ENCODE measurements at regions not wholly inside any gene's neighbourhood (a gene's known extent, or its start where the extent isn't known, plus 50 kb on each side); places are given as distances from the start of the nearest gene placed in this dataset.

DNA sequence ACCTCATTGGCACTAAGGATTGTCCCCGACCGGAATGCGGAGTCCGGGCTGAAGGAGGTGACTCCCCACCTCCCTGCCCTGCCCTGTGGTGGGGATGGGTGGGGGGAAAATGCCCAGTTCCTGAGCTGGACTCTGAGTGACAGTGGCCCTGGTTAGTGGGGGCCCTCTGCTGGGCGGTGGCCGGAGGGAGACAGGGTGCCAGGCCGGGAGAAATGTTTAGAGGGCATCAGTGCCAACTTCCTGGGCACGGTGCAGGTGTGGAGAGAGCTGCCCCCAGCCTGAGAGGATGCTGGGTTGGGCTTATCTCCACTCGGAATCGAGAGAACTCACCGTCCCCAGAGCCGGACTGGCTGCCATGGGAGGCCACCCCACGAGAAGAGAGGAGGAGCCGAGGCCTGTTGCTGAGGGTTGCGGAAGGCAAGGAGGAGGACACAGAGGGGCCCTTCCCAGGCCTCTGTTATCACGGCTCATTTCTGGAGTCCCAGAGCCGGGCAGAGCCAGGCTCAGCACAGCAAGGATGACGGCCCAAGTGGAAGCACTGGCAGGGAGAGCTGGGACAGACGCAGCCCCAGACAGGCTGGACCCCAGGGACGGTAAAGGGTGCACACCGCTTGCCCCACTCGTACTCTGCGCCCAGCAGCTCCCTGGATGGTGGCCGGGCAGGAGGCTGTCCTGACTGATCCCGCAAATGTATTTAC, 156.7 kb downstream of the KIF26A start:
- WGBS (ENCODE audit: insufficient coverage) = 87% methylated on average over 25 of the region's 25 CpGs
- Histone ChIP-seq H3K79me2 (ENCODE audit: control insufficient read depth, insufficient read depth, low read length) (no peaks in the 10 kb centered on the region), H3K4me1 (ENCODE audit: control insufficient read depth in 2 of 2, insufficient read depth in 2 of 2, low read length in 2 of 2) (no peaks in the 10 kb centered on the region), H3K27ac (ENCODE audit: low read length in 2 of 2) (no peak overlapping the region), H3K4me3 (ENCODE audit: control extremely low read depth in 1 of 5, extremely low read depth in 1 of 5, insufficient read depth in 1 of 5, low read depth in 2 of 5, low read length in 4 of 5) (no peak overlapping the region), H4K20me1 (ENCODE audit: control insufficient read depth, insufficient read depth, low read length, poor library complexity, severe bottlenecking) (no peaks in the 10 kb centered on the region), H3K27me3 (replicated peaks in 1 of 4; ENCODE audit: control extremely low read depth in 1 of 4, control insufficient read depth in 3 of 4, insufficient read depth in 4 of 4, low read length in 3 of 4) (peaks cover 0 to 6% (median 0%) of the 10 kb centered on the region in 4 experiments), H3K9ac (ENCODE audit: low read length) (no peak overlapping the region), H3K9me3 (ENCODE audit: control extremely low read depth in 1 of 3, control insufficient read depth in 2 of 3, insufficient read depth in 1 of 3, low read length in 2 of 3) (peaks cover 0 to 7% (median 0%) of the 10 kb centered on the region in 3 donors), H3K4me2 (replicated peaks; ENCODE audit: low read depth, low read length, poor library complexity, severe bottlenecking) (no peak overlapping the region), H2AFZ (ENCODE audit: insufficient read depth, low read depth, low read length, poor library complexity, severe bottlenecking) (no peak overlapping the region), H3K36me3 (replicated peaks in 1 of 2; ENCODE audit: control extremely low read depth in 1 of 2, control insufficient read depth in 1 of 2, extremely low read depth in 1 of 2, insufficient read depth in 2 of 2, low read length in 1 of 2) (no peaks in the 10 kb centered on the region)
- ChIA-PET POLR2A (no interaction called here), CTCF (no interaction called here)
- ATAC-seq (ENCODE audit: low read depth) (no peak), DNase-seq (no peak)
- Mint-ChIP-seq H3K4me3 (no peak overlapping the region), H3K4me1 (no peaks in the 10 kb centered on the region), H3K27ac (no peak overlapping the region), H3K27me3 (peaks cover 4% of the 10 kb centered on the region), H3K9me3 (ENCODE audit: insufficient read depth) (no peaks in the 10 kb centered on the region)
- TF ChIP-seq EZH2 (IDR thresholded peaks at IDR 0.05; ENCODE audit: borderline replicate concordance, insufficient read depth, low read depth, low read length, poor library complexity, severe bottlenecking) = no peak
- TF ChIP-seq CTCF (IDR thresholded peaks at IDR 0.05) = no peak
- intact Hi-C loops (cut with micrococcal nuclease) = no loop called here

DNA sequence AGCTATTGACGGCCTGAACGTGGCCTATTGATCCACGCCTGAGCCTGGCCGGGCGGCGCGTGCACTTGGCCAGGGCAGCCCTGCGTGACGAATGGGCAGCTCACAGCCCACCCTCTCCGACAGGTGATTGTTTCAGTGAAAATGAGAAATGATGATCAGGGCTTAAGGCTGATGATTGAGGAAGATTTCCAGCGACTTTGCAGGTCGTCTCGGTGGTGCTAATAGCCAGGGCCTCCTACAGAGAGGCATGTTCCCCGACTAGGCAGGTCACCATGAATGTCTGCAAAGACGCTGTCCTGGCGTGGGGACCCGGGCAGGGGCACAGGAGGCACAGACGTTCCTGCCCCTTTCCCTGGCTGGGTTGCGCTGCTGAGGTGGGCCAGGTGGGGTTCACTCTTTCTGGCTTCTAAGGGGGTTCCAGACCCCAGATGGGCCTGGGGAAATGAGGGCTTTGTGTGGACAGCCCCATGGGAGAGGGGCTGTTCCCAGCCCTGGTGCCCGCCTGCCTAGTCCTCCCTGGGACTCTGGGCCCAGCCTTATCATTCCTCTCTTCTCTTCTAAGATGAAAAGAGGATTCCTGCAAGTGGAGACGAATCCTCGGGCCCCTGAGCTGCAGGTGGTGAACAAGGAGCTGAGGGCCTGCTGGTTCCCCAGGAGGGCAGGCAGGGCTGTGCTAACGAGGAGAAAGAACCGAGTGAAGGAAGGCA, 157.4 kb downstream of the KIF26A start:
- no peak overlapping the region for H3K9ac ChIP-seq (ENCODE audit: low read length)
- CTCF ChIA-PET = no interaction called here
- DNase-seq (no peak), ATAC-seq (ENCODE audit: low read depth) (no peak)
- no peaks in the 10 kb centered on the region for H3K36me3 ChIP-seq (replicated peaks in 1 of 2; ENCODE audit: control extremely low read depth in 1 of 2, control insufficient read depth in 1 of 2, extremely low read depth in 1 of 2, insufficient read depth in 2 of 2, low read length in 1 of 2)
- no peaks in the 10 kb centered on the region for H4K20me1 ChIP-seq (ENCODE audit: control insufficient read depth, insufficient read depth, low read length, poor library complexity, severe bottlenecking)
- H3K79me2 ChIP-seq (ENCODE audit: control insufficient read depth, insufficient read depth, low read length) = no peaks in the 10 kb centered on the region
- peaks cover 4% of the 10 kb centered on the region for H3K27me3 Mint-ChIP-seq
- no peak overlapping the region for H3K27ac ChIP-seq (ENCODE audit: low read length in 2 of 2)
- POLR2A ChIA-PET = no interaction called here
- H3K4me3 ChIP-seq (ENCODE audit: control extremely low read depth in 1 of 5, extremely low read depth in 1 of 5, insufficient read depth in 1 of 5, low read depth in 2 of 5, low read length in 4 of 5) = no peak overlapping the region
- no peaks in the 10 kb centered on the region for H3K4me1 ChIP-seq (ENCODE audit: control insufficient read depth in 2 of 2, insufficient read depth in 2 of 2, low read length in 2 of 2)
- no peak overlapping the region for H3K4me2 ChIP-seq (replicated peaks; ENCODE audit: low read depth, low read length, poor library complexity, severe bottlenecking)
- intact Hi-C loops (cut with micrococcal nuclease) = no loop called here
- H3K4me3 Mint-ChIP-seq = no peak overlapping the region
- WGBS (ENCODE audit: insufficient coverage) = 89% methylated on average over 23 of the region's 24 CpGs
- no peaks in the 10 kb centered on the region for H3K9me3 Mint-ChIP-seq (ENCODE audit: insufficient read depth)
- H3K4me1 Mint-ChIP-seq = no peaks in the 10 kb centered on the region
- no peak overlapping the region for H3K27ac Mint-ChIP-seq
- no peak overlapping the region for H2AFZ ChIP-seq (ENCODE audit: insufficient read depth, low read depth, low read length, poor library complexity, severe bottlenecking)
- peaks cover 0 to 8% (median 0%) of the 10 kb centered on the region in 3 donors for H3K9me3 ChIP-seq (ENCODE audit: control extremely low read depth in 1 of 3, control insufficient read depth in 2 of 3, insufficient read depth in 1 of 3, low read length in 2 of 3)
- TF ChIP-seq CTCF (IDR thresholded peaks at IDR 0.05) = no peak
- peaks cover 0 to 6% (median 0%) of the 10 kb centered on the region in 4 experiments for H3K27me3 ChIP-seq (replicated peaks in 1 of 4; ENCODE audit: control extremely low read depth in 1 of 4, control insufficient read depth in 3 of 4, insufficient read depth in 4 of 4, low read length in 3 of 4)
